Transverse colon (tissue), 4 donors: ENCODE measurements at regions not wholly inside any gene's neighbourhood (a gene's known extent, or its start where the extent isn't known, plus 50 kb on each side); places are given as distances from the start of the nearest gene placed in this dataset.

Experiments used
- DNase-seq: peaks from one replicate; pipeline ENCODE4 v3.0.0-alpha.2; 2019
- H3K27ac ChIP-seq, 4 donors: fragments of 200-600 bp; sonication (generic); 2 replicates each; pipeline ENCODE4 v1.5.1; 2016 to 2018; ENCODE audit warnings: inconsistent platforms in 4 of 4
- H3K27me3 ChIP-seq: fragments of 200-600 bp; sonication (generic); 2 replicates; pipeline ENCODE4 v1.5.1; 2017; ENCODE audit warnings: inconsistent platforms
- H3K36me3 ChIP-seq, 4 donors: fragments of 200-600 bp; sonication (generic); 2 replicates each; pipeline ENCODE4 v1.5.1; 2017 to 2019; ENCODE audit warnings: inconsistent platforms in 4 of 4
- H3K4me1 ChIP-seq, 4 donors: fragments of 200-600 bp; sonication (generic); 2 replicates each; pipeline ENCODE4 v1.5.1; 2017 to 2020; ENCODE audit warnings: inconsistent platforms in 4 of 4
- H3K4me3 ChIP-seq, 4 donors: fragments of 200-600 bp; sonication (generic); 1 replicate in 1 of 4; 2 replicates in 3 of 4; pipeline versions ENCODE4 v1.5.1 to v1.6.1; 2017 to 2019; ENCODE audit warnings: inconsistent platforms in 4 of 4
- H3K9me3 ChIP-seq, 2 donors: fragments of 200-600 bp; sonication (generic); 2 replicates each; pipeline ENCODE4 v1.5.1; 2017 to 2019; ENCODE audit warnings: inconsistent platforms in 2 of 2
- EP300 ChIP-seq: sonication (generic); formaldehyde crosslinking; IDR thresholded peaks from one replicate; pipeline ENCODE4 v1.6.1; 2017; ENCODE audit warnings: antibody characterized with exemption, low read depth
- POLR2A ChIP-seq: fragments of 450-650 bp; IDR thresholded peaks from one replicate; pipeline ENCODE4 v1.6.1; 2016; ENCODE audit warnings: antibody characterized with exemption, mild to moderate bottlenecking, moderate library complexity
- POLR2AphosphoS5 ChIP-seq, 3 donors: sonication (generic); formaldehyde crosslinking; IDR thresholded peaks; one replicate each; pipeline ENCODE4 v1.6.1; 2016; ENCODE audit warnings: antibody characterized with exemption in 3 of 3
- WGBS, 2 donors: methylation state at CpG; one replicate each; pipeline ENCODE4 v1.1.5; 2018; ENCODE audit warnings: low coverage in 1 of 2; 5-methylcytosine and 5-hydroxymethylcytosine counted together
- in situ Hi-C, 4 donors: fragments of 200-750 bp; cut with MboI; loops; one replicate each; pipeline versions ENCODE4 v1.15.0 to v1.15.1; 2017; ENCODE audit warnings: low sequenced_read_pairs in 3 of 4, low pct_ligation_motif_present in 1 of 4, low pct_unique_long_range_greater_than_20kb in 1 of 4
- intact Hi-C: fragments of 100-400 bp; cut with DNase I; formaldehyde crosslinking; loops from one replicate; pipeline ENCODE4 v1.15.1; 2023; ENCODE audit warnings: low total_unique reads
- TF ChIP-seq, protein P1 (sequence below), 5 experiments: fragments of 200-600 bp in 3 of 5; fragments of 450-650 bp in 2 of 5; sonication (generic) in 3 of 5; IDR thresholded peaks; 1 replicate in 2 of 5; 2 replicates in 3 of 5; pipeline ENCODE4 v1.5.1; 2016 to 2017; ENCODE audit warnings: antibody characterized with exemption in 5 of 5, inconsistent platforms in 3 of 5, mild to moderate bottlenecking in 2 of 5, moderate library complexity in 1 of 5

DNA sequence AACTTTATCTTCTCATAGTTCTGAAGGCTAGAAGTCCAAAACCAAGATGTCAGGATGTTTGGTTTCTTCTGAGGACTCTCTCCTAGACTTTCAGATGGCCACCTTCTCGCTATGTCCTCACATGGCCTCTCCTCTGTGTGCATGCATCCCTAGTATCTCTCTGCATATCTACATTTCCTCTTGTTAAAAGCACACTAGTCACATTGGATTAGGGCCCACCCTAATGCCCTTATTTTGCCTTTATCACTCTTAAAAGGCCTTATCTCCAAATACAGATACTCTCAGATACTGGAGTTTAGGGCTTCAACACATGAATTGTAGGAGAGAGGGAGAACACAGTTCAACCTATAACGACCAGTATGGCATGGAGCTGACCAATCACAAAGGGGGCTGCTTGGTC, 151.7 kb downstream of the PRELID2 start:
- in situ Hi-C loops: loop anchor here in 2 of 4 donors (25.0 kb wide), 1 partner anchor 379 kb away; no protein-coding TSS in a partner anchor
- Histone ChIP-seq H3K9me3 (no peaks in the 10 kb centered on the region), H3K4me3 (no peak overlapping the region), H3K27me3 (no peaks in the 10 kb centered on the region), H3K36me3 (no peaks in the 10 kb centered on the region), H3K4me1 (peaks cover 0 to 14% (median 4%) of the 10 kb centered on the region in 4 donors), H3K27ac (no peak overlapping the region)
- TF ChIP-seq POLR2A: no peak
- no peak for TF ChIP-seq POLR2AphosphoS5 (IDR thresholded peaks at IDR 0.05)
- no peak for TF ChIP-seq EP300
- no peak for DNase-seq
- WGBS, 2 donors: 81 to 84% methylated on average over 2 of the region's 2 CpGs
- intact Hi-C loops: no loop called here

GRCh38 chr5:145682197-145682899, 152.8 kb downstream of the PRELID2 start:
- Histone ChIP-seq H3K27me3 (no peaks in the 10 kb centered on the region), H3K9me3 (no peaks in the 10 kb centered on the region), H3K36me3 (no peaks in the 10 kb centered on the region), H3K27ac (no peak overlapping the region), H3K4me3 (no peak overlapping the region), H3K4me1 (peaks cover 0 to 14% (median 7%) of the 10 kb centered on the region in 4 donors)
- TF ChIP-seq, protein P1, sequence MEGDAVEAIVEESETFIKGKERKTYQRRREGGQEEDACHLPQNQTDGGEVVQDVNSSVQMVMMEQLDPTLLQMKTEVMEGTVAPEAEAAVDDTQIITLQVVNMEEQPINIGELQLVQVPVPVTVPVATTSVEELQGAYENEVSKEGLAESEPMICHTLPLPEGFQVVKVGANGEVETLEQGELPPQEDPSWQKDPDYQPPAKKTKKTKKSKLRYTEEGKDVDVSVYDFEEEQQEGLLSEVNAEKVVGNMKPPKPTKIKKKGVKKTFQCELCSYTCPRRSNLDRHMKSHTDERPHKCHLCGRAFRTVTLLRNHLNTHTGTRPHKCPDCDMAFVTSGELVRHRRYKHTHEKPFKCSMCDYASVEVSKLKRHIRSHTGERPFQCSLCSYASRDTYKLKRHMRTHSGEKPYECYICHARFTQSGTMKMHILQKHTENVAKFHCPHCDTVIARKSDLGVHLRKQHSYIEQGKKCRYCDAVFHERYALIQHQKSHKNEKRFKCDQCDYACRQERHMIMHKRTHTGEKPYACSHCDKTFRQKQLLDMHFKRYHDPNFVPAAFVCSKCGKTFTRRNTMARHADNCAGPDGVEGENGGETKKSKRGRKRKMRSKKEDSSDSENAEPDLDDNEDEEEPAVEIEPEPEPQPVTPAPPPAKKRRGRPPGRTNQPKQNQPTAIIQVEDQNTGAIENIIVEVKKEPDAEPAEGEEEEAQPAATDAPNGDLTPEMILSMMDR (IDR thresholded peaks at IDR 0.05): no peak
- no peak for TF ChIP-seq POLR2AphosphoS5 (IDR thresholded peaks at IDR 0.05)
- TF ChIP-seq POLR2A: no peak
- TF ChIP-seq EP300: no peak
- intact Hi-C loops (no loop called here), in situ Hi-C loops (loop anchor here in 2 of 4 donors (25.0 kb wide), 1 partner anchor 380 kb away; no protein-coding TSS in a partner anchor)
- no peak for DNase-seq
- 79 to 86% methylated on average over 5 to 8 of the region's 8 CpGs for WGBS, 2 donors

DNA sequence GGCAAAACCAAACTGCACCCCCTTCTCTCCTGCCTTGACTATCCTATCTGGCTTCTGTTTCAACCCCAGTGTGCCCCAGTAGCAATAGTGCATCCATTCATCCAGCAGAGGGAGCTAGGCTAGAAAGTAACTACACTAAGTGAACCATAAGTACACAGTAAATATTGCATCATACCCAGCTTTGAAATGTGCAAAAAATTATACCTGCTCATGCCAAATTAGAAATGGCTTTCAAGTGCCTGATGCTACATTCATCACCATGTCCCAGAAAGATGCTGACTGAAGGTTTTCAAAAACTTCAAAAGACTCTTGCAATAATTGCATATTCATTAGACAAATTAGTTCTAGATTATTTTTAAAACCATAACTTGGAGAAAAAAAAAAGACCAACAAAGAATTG, 153.5 kb downstream of the PRELID2 start:
- in situ Hi-C loops: loop anchor here in 2 of 4 donors (25.0 kb wide), 1 partner anchor 381 kb away; no protein-coding TSS in a partner anchor
- H3K36me3 ChIP-seq: no peaks in the 10 kb centered on the region
- intact Hi-C loops: no loop called here
- no peaks in the 10 kb centered on the region for H3K9me3 ChIP-seq
- H3K27me3 ChIP-seq: no peaks in the 10 kb centered on the region
- no peak overlapping the region for H3K4me3 ChIP-seq
- H3K4me1 ChIP-seq: peaks cover 0 to 14% (median 7%) of the 10 kb centered on the region in 4 donors
- peak; percentile 53 for DNase-seq
- H3K27ac ChIP-seq: peak overlapping the region in 2 of 4 donors; percentile 64 to 72
- TF ChIP-seq EP300: no peak
- TF ChIP-seq, protein P1 (IDR thresholded peaks at IDR 0.05): peak; percentile 56 to 73 (median 61)

DNA sequence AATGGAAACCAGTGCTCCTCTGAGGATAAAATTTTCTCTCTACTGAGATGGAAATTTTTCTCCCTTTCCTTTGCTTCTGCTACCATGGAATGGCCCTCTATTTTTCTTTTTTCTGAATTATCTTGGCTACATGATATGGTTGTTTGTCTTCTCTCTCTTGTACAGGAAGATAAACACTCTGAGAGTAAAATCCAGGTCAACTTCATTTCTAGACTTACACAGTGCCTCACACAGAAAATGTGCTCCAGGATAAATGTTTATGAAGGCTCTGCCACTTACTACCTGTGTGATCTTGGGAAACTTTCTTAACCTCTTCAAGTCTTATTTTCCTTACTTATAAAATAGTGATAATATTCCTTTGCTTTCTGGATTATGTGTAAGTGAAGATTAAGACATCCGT, 153.9 kb downstream of the PRELID2 start:
- TF ChIP-seq POLR2AphosphoS5 (IDR thresholded peaks at IDR 0.05) (no peak), EP300 (no peak), POLR2A (no peak)
- TF ChIP-seq, protein P1 (IDR thresholded peaks at IDR 0.05): no peak
- H3K27ac ChIP-seq: peak overlapping the region in 3 of 4 donors; percentile 54 to 72 (median 64)
- 71 to 80% methylated on average over 1 of the region's 1 CpG for WGBS, 2 donors
- intact Hi-C loops (no loop called here), in situ Hi-C loops (loop anchor here in 2 of 4 donors (25.0 kb wide), 1 partner anchor 381 kb away; no protein-coding TSS in a partner anchor)
- H3K36me3 ChIP-seq: no peaks in the 10 kb centered on the region
- no peaks in the 10 kb centered on the region for H3K27me3 ChIP-seq
- no peak overlapping the region for H3K4me3 ChIP-seq
- DNase-seq: no peak
- H3K4me1 ChIP-seq: peaks cover 0 to 14% (median 7%) of the 10 kb centered on the region in 4 donors
- H3K9me3 ChIP-seq: no peaks in the 10 kb centered on the region
